ENCODE measurements at regions not wholly inside any gene's neighbourhood (a gene's known extent, or its start where the extent isn't known, plus 50 kb on each side); places are given as distances from the start of the nearest gene placed in this dataset.

DNA sequence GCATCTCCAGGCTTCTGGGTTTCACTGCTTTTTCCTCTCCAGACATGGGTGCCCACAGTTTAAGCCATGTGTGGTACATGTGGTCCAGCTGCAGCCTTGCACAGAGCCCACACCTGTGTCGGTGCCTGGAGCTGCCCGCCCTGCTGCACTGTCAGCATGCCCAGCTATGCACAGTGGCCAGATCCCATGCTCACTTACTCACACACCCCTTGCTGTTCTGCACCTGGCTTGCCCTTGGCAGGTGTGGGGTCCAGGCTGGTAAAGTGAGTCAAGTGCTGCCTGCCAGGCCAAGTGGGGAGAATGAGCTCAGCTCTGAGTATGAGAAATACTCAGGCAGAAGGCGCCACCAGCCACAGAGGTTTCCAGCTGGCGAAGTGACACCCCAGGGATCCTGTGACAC, 739.9 kb downstream of the CDH11 start:
- H3K4me3 ChIP-seq (ENCODE audit: low read depth, low read length): no peak overlapping the region
- DNase-seq (ENCODE audit: low read depth): no peak
- TF ChIP-seq, protein P1, sequence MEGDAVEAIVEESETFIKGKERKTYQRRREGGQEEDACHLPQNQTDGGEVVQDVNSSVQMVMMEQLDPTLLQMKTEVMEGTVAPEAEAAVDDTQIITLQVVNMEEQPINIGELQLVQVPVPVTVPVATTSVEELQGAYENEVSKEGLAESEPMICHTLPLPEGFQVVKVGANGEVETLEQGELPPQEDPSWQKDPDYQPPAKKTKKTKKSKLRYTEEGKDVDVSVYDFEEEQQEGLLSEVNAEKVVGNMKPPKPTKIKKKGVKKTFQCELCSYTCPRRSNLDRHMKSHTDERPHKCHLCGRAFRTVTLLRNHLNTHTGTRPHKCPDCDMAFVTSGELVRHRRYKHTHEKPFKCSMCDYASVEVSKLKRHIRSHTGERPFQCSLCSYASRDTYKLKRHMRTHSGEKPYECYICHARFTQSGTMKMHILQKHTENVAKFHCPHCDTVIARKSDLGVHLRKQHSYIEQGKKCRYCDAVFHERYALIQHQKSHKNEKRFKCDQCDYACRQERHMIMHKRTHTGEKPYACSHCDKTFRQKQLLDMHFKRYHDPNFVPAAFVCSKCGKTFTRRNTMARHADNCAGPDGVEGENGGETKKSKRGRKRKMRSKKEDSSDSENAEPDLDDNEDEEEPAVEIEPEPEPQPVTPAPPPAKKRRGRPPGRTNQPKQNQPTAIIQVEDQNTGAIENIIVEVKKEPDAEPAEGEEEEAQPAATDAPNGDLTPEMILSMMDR (IDR thresholded peaks at IDR 0.05; ENCODE audit: low read depth, low read length): no peak
- TF ChIP-seq POLR2A (IDR thresholded peaks at IDR 0.05; ENCODE audit: extremely low read depth, insufficient read length) (no peak), MYC (IDR thresholded peaks at IDR 0.05; ENCODE audit: low read depth, low read length) (no peak)
- TF ChIP-seq, protein P2, sequence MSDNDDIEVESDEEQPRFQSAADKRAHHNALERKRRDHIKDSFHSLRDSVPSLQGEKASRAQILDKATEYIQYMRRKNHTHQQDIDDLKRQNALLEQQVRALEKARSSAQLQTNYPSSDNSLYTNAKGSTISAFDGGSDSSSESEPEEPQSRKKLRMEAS (IDR thresholded peaks at IDR 0.05; ENCODE audit: low read depth, low read length): no peak

DNA sequence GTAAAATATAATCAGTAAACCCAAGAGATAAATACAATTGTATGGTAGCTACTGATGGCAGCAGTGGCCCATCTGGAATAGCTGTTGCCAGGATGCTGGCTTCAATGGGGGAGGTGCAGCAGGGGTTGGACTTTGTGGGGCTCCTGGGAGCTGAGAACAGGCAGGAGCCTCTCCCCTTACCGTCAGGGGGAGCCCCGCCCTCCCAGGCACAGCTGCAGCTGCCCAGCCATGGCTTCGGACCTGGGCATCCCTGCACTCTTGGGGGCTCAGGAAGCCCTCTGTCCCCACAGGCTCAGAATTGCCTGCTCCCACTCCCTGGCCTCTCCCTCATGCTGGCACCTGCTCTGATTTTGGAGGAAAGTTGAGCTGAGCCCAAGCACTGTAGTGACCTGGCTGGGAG, 741.1 kb downstream of the CDH11 start:
- no peak overlapping the region for H3K4me3 ChIP-seq (ENCODE audit: low read depth, low read length)
- TF ChIP-seq, protein P2 (IDR thresholded peaks at IDR 0.05; ENCODE audit: low read depth, low read length): no peak
- TF ChIP-seq MYC (IDR thresholded peaks at IDR 0.05; ENCODE audit: low read depth, low read length): no peak
- TF ChIP-seq, protein P1 (IDR thresholded peaks at IDR 0.05; ENCODE audit: low read depth, low read length): no peak
- DNase-seq (ENCODE audit: low read depth): no peak

DNA sequence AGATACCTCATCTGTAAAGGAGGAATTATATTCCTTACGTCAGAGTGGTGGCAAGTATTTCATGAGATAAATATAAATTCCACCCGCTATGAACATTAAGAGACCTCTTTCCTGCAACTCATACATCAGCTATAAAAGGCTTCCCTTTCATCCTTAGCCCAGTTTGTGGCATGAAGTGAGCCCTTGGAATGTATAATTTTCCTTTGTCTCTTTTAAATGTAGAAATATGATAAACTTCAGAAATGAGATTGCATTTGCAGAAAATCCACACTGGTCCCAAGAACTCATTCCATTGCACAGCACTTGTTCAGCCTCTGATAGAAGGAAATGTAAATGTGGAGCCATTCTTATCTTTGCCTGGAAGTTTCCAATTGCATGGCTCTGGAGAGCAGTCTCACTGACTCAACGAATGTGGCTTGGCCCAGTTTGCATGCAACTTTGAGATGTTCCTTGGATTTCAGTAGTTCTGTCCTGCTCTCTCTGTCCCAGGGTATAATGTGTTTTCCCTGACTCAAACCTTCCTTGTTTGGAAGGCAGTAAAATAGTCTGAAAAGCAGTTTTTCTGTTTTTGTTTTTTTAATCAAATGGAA, 746.4 kb downstream of the CDH11 start:
- DNase-seq (ENCODE audit: low read depth): no peak
- H3K4me3 ChIP-seq (ENCODE audit: low read depth, low read length): no peak overlapping the region
- TF ChIP-seq, protein P2 (IDR thresholded peaks at IDR 0.05; ENCODE audit: low read depth, low read length): no peak
- TF ChIP-seq POLR2A (IDR thresholded peaks at IDR 0.05; ENCODE audit: extremely low read depth, insufficient read length): no peak
- TF ChIP-seq, protein P1 (IDR thresholded peaks at IDR 0.05; ENCODE audit: low read depth, low read length): no peak
- TF ChIP-seq MYC (IDR thresholded peaks at IDR 0.05; ENCODE audit: low read depth, low read length): no peak

DNA sequence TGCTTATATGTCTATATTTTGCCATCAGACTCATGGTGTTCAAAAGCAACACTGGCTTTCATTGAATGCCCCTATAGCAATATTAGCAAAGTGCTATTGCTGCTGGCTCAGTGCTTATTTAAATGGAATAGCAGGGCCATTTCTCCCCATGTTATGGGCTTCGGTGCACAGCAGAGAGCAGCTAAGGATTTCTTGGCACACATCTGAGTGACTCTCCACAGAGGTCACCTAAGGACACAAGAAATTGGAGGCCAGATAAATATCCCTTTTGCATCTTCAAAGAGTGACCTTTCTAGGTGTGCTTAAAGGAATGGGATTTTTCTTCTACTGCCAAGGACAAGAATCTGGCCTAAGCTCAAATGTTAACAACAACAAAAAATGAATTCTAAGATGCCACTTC, 751.8 kb downstream of the CDH11 start:
- TF ChIP-seq POLR2A (IDR thresholded peaks at IDR 0.05; ENCODE audit: extremely low read depth, insufficient read length) (no peak), MYC (IDR thresholded peaks at IDR 0.05; ENCODE audit: low read depth, low read length) (no peak)
- TF ChIP-seq, protein P2 (IDR thresholded peaks at IDR 0.05; ENCODE audit: low read depth, low read length): no peak

DNA sequence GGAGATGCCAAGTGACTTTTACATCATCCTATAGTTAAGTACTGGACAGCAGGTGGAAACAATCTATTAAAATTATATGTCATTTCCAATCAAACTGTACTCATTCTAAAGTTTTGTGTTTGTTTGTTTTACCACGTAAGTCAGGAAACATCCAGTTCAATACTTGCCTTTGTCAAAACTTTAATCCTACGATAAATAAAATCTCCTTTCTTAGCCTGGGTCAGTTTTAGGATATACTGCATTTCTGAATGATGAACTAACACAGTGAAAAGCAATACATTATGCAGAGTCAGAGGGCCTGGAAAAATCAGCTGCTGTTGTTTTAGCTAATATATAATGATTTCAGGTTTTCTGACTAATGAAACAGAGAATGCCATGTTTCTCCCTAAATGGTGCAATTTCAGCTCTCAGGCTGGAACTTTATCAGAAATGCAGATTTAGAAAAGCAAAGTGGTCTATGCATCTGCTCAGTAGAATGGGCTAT, 756.4 kb downstream of the CDH11 start:
- DNase-seq (ENCODE audit: low read depth): no peak
- no peak overlapping the region for H3K4me3 ChIP-seq (ENCODE audit: low read depth, low read length)
- no peak for TF ChIP-seq POLR2A (IDR thresholded peaks at IDR 0.05; ENCODE audit: extremely low read depth, insufficient read length)
- TF ChIP-seq, protein P2 (IDR thresholded peaks at IDR 0.05; ENCODE audit: low read depth, low read length): no peak
- TF ChIP-seq, protein P1 (IDR thresholded peaks at IDR 0.05; ENCODE audit: low read depth, low read length): no peak
- no peak for TF ChIP-seq MYC (IDR thresholded peaks at IDR 0.05; ENCODE audit: low read depth, low read length)

More for the DNA sequence above, 751.8 kb downstream of the CDH11 start:
- H3K4me3 ChIP-seq (ENCODE audit: low read depth, low read length): no peak overlapping the region
- DNase-seq (ENCODE audit: low read depth): no peak

DNA sequence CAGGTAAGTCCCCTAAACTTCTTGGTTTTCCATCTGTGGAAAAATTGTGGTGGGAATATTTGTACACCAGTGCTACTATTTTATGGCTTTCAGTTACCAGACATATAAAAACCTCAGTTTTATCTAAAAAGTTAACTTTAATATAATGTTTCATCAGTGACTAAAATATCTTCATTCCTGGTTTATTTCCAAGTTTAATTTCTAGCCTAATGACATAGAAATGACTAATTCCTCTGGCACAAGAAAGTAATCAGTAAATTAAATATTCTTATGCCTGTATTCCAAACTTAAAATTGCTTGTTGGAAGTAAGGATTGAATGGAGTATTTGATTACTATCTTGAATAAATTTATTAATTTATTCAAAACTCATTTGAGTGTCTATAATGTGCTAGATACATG, 757.0 kb downstream of the CDH11 start:
- TF ChIP-seq, protein P1 (IDR thresholded peaks at IDR 0.05; ENCODE audit: low read depth, low read length): no peak
- TF ChIP-seq, protein P2 (IDR thresholded peaks at IDR 0.05; ENCODE audit: low read depth, low read length): no peak
- TF ChIP-seq MYC (IDR thresholded peaks at IDR 0.05; ENCODE audit: low read depth, low read length) (no peak), POLR2A (IDR thresholded peaks at IDR 0.05; ENCODE audit: extremely low read depth, insufficient read length) (no peak)
- no peak overlapping the region for H3K4me3 ChIP-seq (ENCODE audit: low read depth, low read length)
- no peak for DNase-seq (ENCODE audit: low read depth)
